H1 (cell line): ENCODE measurements at regions not wholly inside any gene's neighbourhood (a gene's known extent, or its start where the extent isn't known, plus 50 kb on each side); places are given as distances from the start of the nearest gene placed in this dataset.

ENCODE experiments used
- CTCF ChIA-PET: fragments of 300-600 bp; sonication (Branson Sonifier 250); formaldehyde crosslinking; loops from one replicate; lab custom pipeline; 2021; ENCODE audit not compliant: partially characterized antibody; lab: Charles Lee
- POLR2A ChIA-PET: fragments of 300-600 bp; sonication (Branson Sonifier 250); formaldehyde crosslinking; loops from one replicate; lab custom pipeline; 2021; ENCODE audit warnings: inconsistent platforms; ENCODE audit not compliant: partially characterized antibody; lab: Charles Lee
- DNase-seq, 2 experiments: peaks; one replicate each; pipeline versions ENCODE4 v3.0.0 to v3.0.0-alpha.2; 2010 to 2022; ENCODE audit warnings: low spot score in 2 of 2, low read depth in 1 of 2, mixed read lengths in 1 of 2
- FAIRE-seq: peaks from 2 replicates; lab custom pipeline; 2011; peaks lifted over from hg19 to GRCh38; lab: Jason Lieb, UNC
- H2AFZ ChIP-seq: 2 replicates; pipeline ENCODE4 v1.8.1; 2012; ENCODE audit warnings: low read length, inconsistent platforms
- H2AK5ac ChIP-seq: 2 replicates; pipeline ENCODE4 v1.6.1; 2013; ENCODE audit warnings: low read depth, low read length
- H2BK120ac ChIP-seq: replicated peaks from 2 replicates; pipeline ENCODE3; 2013; ENCODE audit warnings: low read depth, low read length, inconsistent platforms
- H2BK12ac ChIP-seq: 2 replicates; pipeline ENCODE4 v1.6.1; 2013; ENCODE audit warnings: low read depth, low read length
- H2BK15ac ChIP-seq: 2 replicates; pipeline ENCODE4 v1.6.1; 2013; ENCODE audit warnings: low read length
- H2BK20ac ChIP-seq: 2 replicates; pipeline ENCODE4 v1.6.1; 2013; ENCODE audit warnings: low read length
- H2BK5ac ChIP-seq: 2 replicates; pipeline ENCODE4 v1.6.1; 2013; ENCODE audit warnings: low read depth, low read length
- H3K14ac ChIP-seq: 2 replicates; pipeline ENCODE4 v1.6.1; 2013; ENCODE audit warnings: inconsistent platforms; ENCODE audit not compliant: insufficient read length
- H3K18ac ChIP-seq: 2 replicates; pipeline ENCODE4 v1.6.1; 2013; ENCODE audit warnings: low read length; ENCODE audit errors: extremely low read depth
- H3K23ac ChIP-seq: 2 replicates; pipeline ENCODE4 v1.6.1; 2013; ENCODE audit warnings: inconsistent platforms; ENCODE audit not compliant: insufficient read length
- H3K23me2 ChIP-seq: 2 replicates; pipeline ENCODE4 v1.6.1; 2013; ENCODE audit warnings: low read depth, low read length
- H3K27ac ChIP-seq: 2 replicates; pipeline ENCODE4 v1.6.1; 2011; ENCODE audit warnings: low read depth, low read length, inconsistent platforms
- H3K27me3 ChIP-seq, 4 experiments: replicated peaks in 1 of 4; 1 replicate in 1 of 4; 2 replicates in 3 of 4; pipeline versions ENCODE4 v1.6.1 to v1.8.1; 2011 to 2013; ENCODE audit warnings: low read length in 3 of 4, mild to moderate bottlenecking in 3 of 4, inconsistent platforms in 2 of 4, mixed read lengths in 2 of 4, moderate library complexity in 1 of 4; ENCODE audit not compliant: control insufficient read depth in 3 of 4, insufficient read depth in 3 of 4; ENCODE audit errors: extremely low read depth in 1 of 4
- H3K36me3 ChIP-seq, 4 experiments: 2 replicates each; pipeline versions ENCODE4 v1.6.1 to v1.8.1; 2011 to 2013; ENCODE audit warnings: mild to moderate bottlenecking in 4 of 4, low read length in 3 of 4, moderate library complexity in 2 of 4, control low read depth in 1 of 4, inconsistent platforms in 1 of 4; ENCODE audit not compliant: insufficient read depth in 4 of 4, control insufficient read depth in 2 of 4
- H3K4ac ChIP-seq: replicated peaks from 2 replicates; pipeline ENCODE3; 2013; ENCODE audit warnings: low read length, low read depth, mixed read lengths, inconsistent platforms; ENCODE audit not compliant: insufficient read length
- H3K4me1 ChIP-seq, 4 experiments: replicated peaks in 1 of 4; 1 replicate in 1 of 4; 2 replicates in 3 of 4; pipeline versions ENCODE4 v1.6.1 to v1.8.1; 2011 to 2013; ENCODE audit warnings: low read length in 3 of 4, inconsistent platforms in 2 of 4, mixed read lengths in 1 of 4; ENCODE audit not compliant: insufficient read depth in 4 of 4, control insufficient read depth in 3 of 4
- H3K4me2 ChIP-seq, 2 experiments: 2 replicates each; pipeline versions ENCODE4 v1.6.1 to v1.8.1; 2011 to 2013; ENCODE audit warnings: low read depth in 2 of 2, low read length in 2 of 2, control low read depth in 1 of 2, inconsistent platforms in 1 of 2, mild to moderate bottlenecking in 1 of 2; ENCODE audit not compliant: insufficient read depth in 1 of 2
- H3K4me3 ChIP-seq, 4 experiments: fragments of 200-600, 300-600 bp in 1 of 4; sonication (generic), shearing (Covaris generic), sonication (Bioruptor Twin) in 1 of 4; 2 replicates each; pipeline versions ENCODE4 v1.5.1 to v1.8.1; 2011 to 2016; ENCODE audit warnings: low read length in 4 of 4, low read depth in 3 of 4, control low read depth in 2 of 4, inconsistent platforms in 2 of 4, mild to moderate bottlenecking in 2 of 4, mixed read lengths in 1 of 4, moderate library complexity in 1 of 4; ENCODE audit not compliant: insufficient read depth in 2 of 4; ENCODE audit errors: extremely low read depth in 1 of 4
- H3K56ac ChIP-seq: replicated peaks from 2 replicates; pipeline ENCODE3; 2013; ENCODE audit warnings: low read depth, mild to moderate bottlenecking, mixed read lengths, low read length, inconsistent platforms; ENCODE audit not compliant: insufficient read length
- H3K79me1 ChIP-seq: 2 replicates; pipeline ENCODE4 v1.6.1; 2013; ENCODE audit warnings: low read depth, low read length, control low read depth
- H3K79me2 ChIP-seq, 2 experiments: 2 replicates each; pipeline versions ENCODE4 v1.6.1 to v1.8.1; 2012 to 2013; ENCODE audit warnings: low read length in 2 of 2, mild to moderate bottlenecking in 2 of 2, inconsistent platforms in 1 of 2; ENCODE audit not compliant: insufficient read depth in 2 of 2, control insufficient read depth in 1 of 2
- H3K9ac ChIP-seq, 4 experiments: replicated peaks in 1 of 4; 1 replicate in 1 of 4; 2 replicates in 3 of 4; pipeline versions ENCODE4 v1.6.1 to v1.8.1; 2011 to 2013; ENCODE audit warnings: low read depth in 3 of 4, low read length in 3 of 4, control low read depth in 2 of 4, mild to moderate bottlenecking in 2 of 4, moderate library complexity in 2 of 4, inconsistent platforms in 1 of 4; ENCODE audit errors: extremely low read depth in 1 of 4
- H3K9me3 ChIP-seq, 2 experiments: 2 replicates each; pipeline versions ENCODE4 v1.6.1 to v1.8.1; 2012 to 2013; ENCODE audit warnings: mild to moderate bottlenecking in 2 of 2, moderate library complexity in 2 of 2, control low read depth in 1 of 2, inconsistent platforms in 1 of 2, low read depth in 1 of 2, low read length in 1 of 2, mixed read lengths in 1 of 2; ENCODE audit not compliant: insufficient read depth in 2 of 2
- H4K20me1 ChIP-seq, 2 experiments: replicated peaks in 1 of 2; 2 replicates each; pipeline versions ENCODE3 to v1.8.1; 2011 to 2013; ENCODE audit warnings: inconsistent platforms in 2 of 2, low read length in 2 of 2, mild to moderate bottlenecking in 1 of 2; ENCODE audit not compliant: insufficient read depth in 2 of 2, control insufficient read depth in 1 of 2
- H4K5ac ChIP-seq: 2 replicates; pipeline ENCODE4 v1.6.1; 2013; ENCODE audit warnings: low read length, low read depth, mixed read lengths, inconsistent platforms; ENCODE audit not compliant: insufficient read length
- H4K8ac ChIP-seq: 2 replicates; pipeline ENCODE4 v1.8.0; 2013; ENCODE audit warnings: mild to moderate bottlenecking, moderate library complexity, low read length, inconsistent platforms; ENCODE audit not compliant: insufficient read depth; ENCODE audit errors: extremely low read depth
- H4K91ac ChIP-seq: replicated peaks from 2 replicates; pipeline ENCODE3; 2013; ENCODE audit warnings: low read length, mixed read lengths, inconsistent platforms; ENCODE audit not compliant: insufficient read length
- CEBPB ChIP-seq: IDR thresholded peaks from 2 replicates; pipeline ENCODE4 v1.6.1; 2012; ENCODE audit warnings: low read depth, low read length
- RFX5 ChIP-seq: IDR thresholded peaks from 2 replicates; pipeline ENCODE4 v1.6.1; 2011; ENCODE audit warnings: low read depth, low read length, improper control_type of control experiment, borderline replicate concordance
- RXRA ChIP-seq: IDR thresholded peaks from 2 replicates; pipeline ENCODE4 v1.6.1; 2011; ENCODE audit warnings: low read depth, mild to moderate bottlenecking, low read length, moderate library complexity; ENCODE audit not compliant: insufficient read depth
- SIRT6 ChIP-seq: IDR thresholded peaks from one replicate; pipeline ENCODE4 v1.7.1; 2012; ENCODE audit warnings: low read length, inconsistent platforms
- WGBS, 2 experiments: shearing (Covaris generic) in 1 of 2; methylation state at CpG; one replicate each; pipeline versions ENCODE4 v1.1.6 to v1.1.7; 2013 to 2015; ENCODE audit warnings: low lambda C conversion rate in 2 of 2, mixed read lengths in 2 of 2, inconsistent platforms in 1 of 2, low coverage in 1 of 2, missing lambda C conversion rate in 1 of 2; ENCODE audit not compliant: insufficient replicate concordance in 2 of 2, insufficient coverage in 1 of 2, insufficient read length in 1 of 2; ENCODE audit errors: extremely low coverage in 1 of 2, missing lambda C conversion rate in 1 of 2; 5-methylcytosine and 5-hydroxymethylcytosine counted together
- TF ChIP-seq, protein P1 (sequence below): IDR thresholded peaks from 2 replicates; pipeline ENCODE4 v1.6.1; 2011; ENCODE audit warnings: low read length, improper control_type of control experiment

DNA sequence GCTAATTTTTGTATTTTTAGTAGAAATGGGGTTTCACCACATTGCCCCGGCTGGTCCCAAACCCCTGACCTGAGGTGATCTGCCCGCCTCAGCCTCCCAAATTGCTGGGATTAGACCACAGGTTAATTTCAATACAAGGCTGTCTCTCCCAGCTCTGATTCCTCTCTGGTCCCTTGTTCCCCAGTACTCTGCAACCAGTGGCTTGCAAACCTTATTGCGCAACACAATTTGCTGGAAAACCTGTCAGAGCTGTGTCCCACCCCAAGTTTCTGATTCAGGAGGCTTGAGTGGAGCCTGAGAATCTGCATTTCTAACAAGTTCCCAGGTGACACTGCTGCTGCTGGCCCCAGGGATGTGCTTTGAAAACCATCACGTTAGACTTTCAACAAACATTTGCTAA lies 96.2 kb upstream of the SRSF6 start:
- Histone ChIP-seq H3K14ac (no peak overlapping the region), H3K18ac (no peak overlapping the region), H3K56ac (no peak overlapping the region), H3K4me3 (no peak overlapping the region), H4K91ac (no peak overlapping the region), H3K23ac (no peak overlapping the region), H2AFZ (no peak overlapping the region), H3K9me3 (no peaks in the 10 kb centered on the region), H4K5ac (no peak overlapping the region), H3K27me3 (no peaks in the 10 kb centered on the region; a peak in 1 of 7 replicates), H3K36me3 (no peaks in the 10 kb centered on the region), H3K79me2 (no peaks in the 10 kb centered on the region), H3K4me2 (no peak overlapping the region), H2AK5ac (no peak overlapping the region), H2BK5ac (no peak overlapping the region), H2BK12ac (no peak overlapping the region), H3K4ac (no peak overlapping the region), H3K79me1 (no peaks in the 10 kb centered on the region), H3K4me1 (no peaks in the 10 kb centered on the region), H2BK120ac (no peak overlapping the region), H4K20me1 (no peaks in the 10 kb centered on the region), H3K9ac (no peak overlapping the region), H3K27ac (no peak overlapping the region), H2BK20ac (no peak overlapping the region), H3K23me2 (no peaks in the 10 kb centered on the region), H2BK15ac (no peak overlapping the region), H4K8ac (no peak overlapping the region)
- no peak for TF ChIP-seq RXRA
- TF ChIP-seq SIRT6 = no peak
- no peak for TF ChIP-seq RFX5
- peak; percentile 94 for TF ChIP-seq CEBPB
- TF ChIP-seq, protein P1, sequence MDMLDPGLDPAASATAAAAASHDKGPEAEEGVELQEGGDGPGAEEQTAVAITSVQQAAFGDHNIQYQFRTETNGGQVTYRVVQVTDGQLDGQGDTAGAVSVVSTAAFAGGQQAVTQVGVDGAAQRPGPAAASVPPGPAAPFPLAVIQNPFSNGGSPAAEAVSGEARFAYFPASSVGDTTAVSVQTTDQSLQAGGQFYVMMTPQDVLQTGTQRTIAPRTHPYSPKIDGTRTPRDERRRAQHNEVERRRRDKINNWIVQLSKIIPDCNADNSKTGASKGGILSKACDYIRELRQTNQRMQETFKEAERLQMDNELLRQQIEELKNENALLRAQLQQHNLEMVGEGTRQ = no peak
- ChIA-PET CTCF (interaction anchor here (0.8 to 1.0 kb wide), 3 partner anchors 33 to 159 kb away, joined by 3 to 4 read pairs (median 4); no protein-coding TSS in a partner anchor), POLR2A (no interaction called here)
- FAIRE-seq (no peak), DNase-seq (no peak)
- 86% methylated on average over 4 of the region's 4 CpGs; no CpG with 5 or more reads in 1 of the 2 experiments for WGBS, 2 experiments
